Heart left ventricle (tissue), 13 donors: ENCODE measurements at regions not wholly inside any gene's neighbourhood (a gene's known extent, or its start where the extent isn't known, plus 50 kb on each side); places are given as distances from the start of the nearest gene placed in this dataset.

Source experiments
- POLR2A ChIP-seq, 2 donors: fragments of 450-650 bp; IDR thresholded peaks; one replicate each; pipeline ENCODE4 v1.6.1; 2017; ENCODE audit warnings: antibody characterized with exemption in 2 of 2, mild to moderate bottlenecking in 2 of 2, moderate library complexity in 2 of 2
- TF ChIP-seq, protein P1 (sequence below), 12 donors: fragments of 200-600 bp; sonication (generic) in 4 of 12; IDR thresholded peaks; one replicate each; pipeline versions ENCODE4 v1.5.0 to v1.8.0; 2018 to 2022; ENCODE audit warnings: antibody characterized with exemption in 12 of 12, mild to moderate bottlenecking in 5 of 12
- donor health status: ischemic (EF 13 %, LVEDD 7.1; RV severe dilation, severe dysfunction).
- donor health status: DM: no; HTN: yes; CAD: no.
- donor health status: DM: no; HTN: no; CAD: no.
- donor health status: ischemic (EF 25% LVEDD 6.9; RV normal size, moderate dysfunction).
- donor health status: ischemic (EF 25% LVEDD 5.7; RV mildly dilated, moderate dysfunction).
- donor health status: ischemic (EF 35%, LVEDD 5.7; RV mildly dilated, moderate dysfunction).
- donor health status: nonischemic (EF 11% LVEDD 7.7; RV severe dilation, severe dysfunction).
- donor health status: DM: yes; HTN: yes; CAD: no.
- donor health status: PGD.
- donor health status: ischemic (EF 29% LVEDD 5.4; RV normal size, mild dysfunction).
- donor health status: nonischemic (EF 23%, LVEDD 6.1; RV moderate dilation, normal function).

DNA sequence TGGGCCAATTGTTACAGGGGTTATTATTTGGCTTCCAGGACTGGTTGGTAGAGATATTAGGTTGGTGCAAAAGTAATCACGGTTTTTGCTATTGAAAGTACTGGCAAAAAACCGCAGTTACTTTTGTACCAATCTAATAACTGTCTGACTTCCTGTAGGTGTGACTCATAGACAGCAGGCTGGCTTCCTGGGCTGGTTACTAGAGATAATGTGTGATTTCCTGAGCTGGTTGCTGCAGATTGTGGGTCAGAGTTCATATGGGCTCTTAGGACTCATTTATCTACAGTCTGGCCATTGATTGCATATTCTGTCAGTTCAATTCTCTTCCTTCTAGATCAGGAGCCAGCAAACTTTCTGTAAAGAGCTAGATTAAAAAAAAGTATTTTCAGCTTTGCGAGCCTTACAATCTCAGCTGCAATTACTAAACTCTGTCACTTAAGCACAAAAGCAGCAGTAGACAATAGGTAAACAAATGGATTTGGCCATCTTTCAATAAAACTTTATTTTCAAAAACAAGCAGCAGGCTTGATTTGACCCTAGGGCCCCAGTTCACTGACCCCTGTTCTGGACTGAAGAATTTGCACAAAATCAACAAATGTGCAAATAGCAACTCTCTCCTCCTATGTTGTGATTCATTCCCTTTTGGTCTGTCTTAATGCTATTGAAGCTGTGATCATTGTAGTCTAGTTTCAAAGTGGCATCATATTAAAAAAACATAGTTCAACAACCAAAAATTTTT lies 50.8 kb upstream of the BOD1L1 start:
- TF ChIP-seq, protein P1, sequence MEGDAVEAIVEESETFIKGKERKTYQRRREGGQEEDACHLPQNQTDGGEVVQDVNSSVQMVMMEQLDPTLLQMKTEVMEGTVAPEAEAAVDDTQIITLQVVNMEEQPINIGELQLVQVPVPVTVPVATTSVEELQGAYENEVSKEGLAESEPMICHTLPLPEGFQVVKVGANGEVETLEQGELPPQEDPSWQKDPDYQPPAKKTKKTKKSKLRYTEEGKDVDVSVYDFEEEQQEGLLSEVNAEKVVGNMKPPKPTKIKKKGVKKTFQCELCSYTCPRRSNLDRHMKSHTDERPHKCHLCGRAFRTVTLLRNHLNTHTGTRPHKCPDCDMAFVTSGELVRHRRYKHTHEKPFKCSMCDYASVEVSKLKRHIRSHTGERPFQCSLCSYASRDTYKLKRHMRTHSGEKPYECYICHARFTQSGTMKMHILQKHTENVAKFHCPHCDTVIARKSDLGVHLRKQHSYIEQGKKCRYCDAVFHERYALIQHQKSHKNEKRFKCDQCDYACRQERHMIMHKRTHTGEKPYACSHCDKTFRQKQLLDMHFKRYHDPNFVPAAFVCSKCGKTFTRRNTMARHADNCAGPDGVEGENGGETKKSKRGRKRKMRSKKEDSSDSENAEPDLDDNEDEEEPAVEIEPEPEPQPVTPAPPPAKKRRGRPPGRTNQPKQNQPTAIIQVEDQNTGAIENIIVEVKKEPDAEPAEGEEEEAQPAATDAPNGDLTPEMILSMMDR (IDR thresholded peaks at IDR 0.05): no peak
- no peak for TF ChIP-seq POLR2A (IDR thresholded peaks at IDR 0.05)
